ENCODE measurements at regions not wholly inside any gene's neighbourhood (a gene's known extent, or its start where the extent isn't known, plus 50 kb on each side); places are given as distances from the start of the nearest gene placed in this dataset.

DNA sequence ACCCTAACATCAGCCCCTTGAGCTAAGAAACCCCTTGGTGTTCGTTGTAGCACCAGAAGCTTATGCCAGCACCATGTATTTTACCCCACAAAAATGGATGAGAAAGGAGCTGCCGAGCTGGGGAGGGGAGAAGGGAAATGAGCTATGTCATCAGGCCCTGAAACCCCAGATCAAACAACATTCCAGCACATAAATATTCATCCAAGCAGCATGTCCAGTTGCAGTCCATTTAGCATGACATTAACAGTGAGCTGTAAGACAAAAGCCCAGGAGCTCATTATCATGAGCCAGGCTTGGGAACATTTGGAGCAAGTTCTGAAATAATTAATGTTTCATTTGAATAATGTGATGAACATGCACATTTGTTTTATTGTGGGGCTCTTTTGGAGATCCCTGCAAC is 630.1 kb upstream of the TMEM132C start:
- DNase-seq (ENCODE audit: low read depth), result no peak
- H3K4me3 ChIP-seq (ENCODE audit: low read depth, low read length), result no peak overlapping the region
- TF ChIP-seq, protein P1, sequence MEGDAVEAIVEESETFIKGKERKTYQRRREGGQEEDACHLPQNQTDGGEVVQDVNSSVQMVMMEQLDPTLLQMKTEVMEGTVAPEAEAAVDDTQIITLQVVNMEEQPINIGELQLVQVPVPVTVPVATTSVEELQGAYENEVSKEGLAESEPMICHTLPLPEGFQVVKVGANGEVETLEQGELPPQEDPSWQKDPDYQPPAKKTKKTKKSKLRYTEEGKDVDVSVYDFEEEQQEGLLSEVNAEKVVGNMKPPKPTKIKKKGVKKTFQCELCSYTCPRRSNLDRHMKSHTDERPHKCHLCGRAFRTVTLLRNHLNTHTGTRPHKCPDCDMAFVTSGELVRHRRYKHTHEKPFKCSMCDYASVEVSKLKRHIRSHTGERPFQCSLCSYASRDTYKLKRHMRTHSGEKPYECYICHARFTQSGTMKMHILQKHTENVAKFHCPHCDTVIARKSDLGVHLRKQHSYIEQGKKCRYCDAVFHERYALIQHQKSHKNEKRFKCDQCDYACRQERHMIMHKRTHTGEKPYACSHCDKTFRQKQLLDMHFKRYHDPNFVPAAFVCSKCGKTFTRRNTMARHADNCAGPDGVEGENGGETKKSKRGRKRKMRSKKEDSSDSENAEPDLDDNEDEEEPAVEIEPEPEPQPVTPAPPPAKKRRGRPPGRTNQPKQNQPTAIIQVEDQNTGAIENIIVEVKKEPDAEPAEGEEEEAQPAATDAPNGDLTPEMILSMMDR (IDR thresholded peaks at IDR 0.05; ENCODE audit: insufficient read depth, low read length), result no peak

DNA sequence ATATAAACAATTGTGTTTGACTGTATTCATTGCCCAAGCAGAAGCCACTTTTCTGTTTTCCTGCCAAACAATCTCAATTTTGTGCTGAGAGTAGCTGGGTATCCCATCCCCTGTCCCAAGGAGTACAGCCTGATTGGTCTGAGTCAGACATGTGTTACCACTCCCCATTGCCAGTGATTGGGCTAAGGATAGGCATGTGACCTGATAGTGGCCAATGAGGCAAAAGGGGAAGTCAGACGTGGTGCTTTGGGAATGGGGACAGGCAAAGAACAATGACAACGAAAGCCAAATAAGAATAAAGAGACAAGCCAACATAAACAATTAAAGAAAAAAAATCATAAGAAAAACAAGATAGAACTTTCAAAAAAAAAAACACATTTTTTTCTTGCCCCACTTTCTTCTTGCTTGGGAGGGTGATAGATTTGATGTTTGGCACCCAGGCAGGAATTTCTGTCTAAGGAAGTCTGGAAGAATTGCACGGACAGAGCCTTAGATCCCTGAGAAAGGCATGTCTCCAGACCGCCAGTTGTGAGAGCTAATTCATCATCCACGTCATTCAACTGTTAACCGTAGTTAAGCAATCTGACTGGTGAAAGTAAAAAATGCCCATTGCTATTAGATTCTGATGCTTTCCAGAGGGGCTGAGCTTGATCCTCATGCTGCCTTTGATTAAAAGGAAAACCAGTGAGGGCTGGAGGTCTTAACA is 626.6 kb upstream of the TMEM132C start:
- TF ChIP-seq, protein P1 (IDR thresholded peaks at IDR 0.05; ENCODE audit: insufficient read depth, low read length), result no peak
- H3K4me3 ChIP-seq (ENCODE audit: low read depth, low read length), result no peak overlapping the region
- DNase-seq (ENCODE audit: low read depth), result peak; percentile 97

DNA sequence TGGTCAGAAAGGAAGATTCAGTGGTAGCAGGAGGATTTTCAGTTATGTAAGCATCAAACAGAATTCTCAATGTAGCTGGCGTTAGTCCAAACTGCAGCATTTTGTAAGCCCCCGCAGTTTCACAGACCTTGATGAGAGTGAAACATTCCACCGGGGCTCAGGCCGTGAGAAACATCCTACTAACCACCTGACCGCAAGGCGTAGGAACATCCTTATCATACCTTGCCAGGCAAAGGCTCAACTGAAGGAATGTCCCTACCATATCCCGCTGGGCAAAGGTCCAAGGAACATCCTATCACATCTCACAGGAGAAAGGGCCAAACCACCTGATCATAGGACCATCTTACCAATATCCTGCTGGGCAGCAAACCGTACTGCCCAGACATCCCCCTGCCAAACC is 624.8 kb upstream of the TMEM132C start:
- no peak overlapping the region for H3K4me3 ChIP-seq (ENCODE audit: low read depth, low read length)
- TF ChIP-seq, protein P1 (IDR thresholded peaks at IDR 0.05; ENCODE audit: insufficient read depth, low read length), result no peak
- DNase-seq (ENCODE audit: low read depth), result no peak

DNA sequence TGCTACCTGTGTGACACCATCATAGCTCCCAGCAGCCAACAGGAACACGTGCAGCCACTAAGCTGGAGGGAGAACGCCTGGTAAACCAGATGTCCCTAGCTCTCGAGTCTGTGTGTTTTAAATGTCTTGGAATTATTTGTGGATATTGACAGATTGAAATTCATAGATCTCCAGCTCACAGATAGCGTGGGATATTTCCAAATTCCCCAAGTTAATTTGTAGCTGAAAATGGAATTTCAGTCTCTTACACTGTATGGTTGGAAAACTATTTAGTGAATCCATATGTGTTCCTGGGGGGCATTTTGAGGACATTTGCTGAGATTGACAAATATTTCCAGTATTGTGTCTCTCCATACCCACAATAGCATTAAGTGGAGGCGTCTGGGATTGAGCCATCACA is 618.6 kb upstream of the TMEM132C start:
- TF ChIP-seq, protein P1 (IDR thresholded peaks at IDR 0.05; ENCODE audit: insufficient read depth, low read length), result no peak
- no peak for DNase-seq (ENCODE audit: low read depth)
- no peak overlapping the region for H3K4me3 ChIP-seq (ENCODE audit: low read depth, low read length)

DNA sequence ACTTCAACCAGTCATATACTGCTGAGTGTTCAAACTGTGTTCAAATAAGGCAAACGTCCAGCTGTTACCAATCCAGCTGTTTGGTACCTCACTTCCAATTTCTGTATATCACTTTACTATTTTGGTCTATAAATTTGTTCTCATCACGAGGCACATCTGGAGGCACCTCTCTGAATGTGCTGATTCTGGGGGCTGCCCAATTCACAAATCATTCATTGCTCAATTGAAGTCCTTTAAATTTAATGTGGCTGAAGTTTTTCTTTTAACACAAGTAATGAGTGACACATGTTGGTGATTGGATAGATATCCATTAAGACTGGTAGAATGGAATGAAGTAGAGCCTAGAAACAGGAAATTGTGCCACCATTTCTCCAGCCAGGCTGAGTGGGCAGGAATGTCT is 617.0 kb upstream of the TMEM132C start:
- TF ChIP-seq, protein P1 (IDR thresholded peaks at IDR 0.05; ENCODE audit: insufficient read depth, low read length), result no peak
- DNase-seq (ENCODE audit: low read depth), result no peak
- H3K4me3 ChIP-seq (ENCODE audit: low read depth, low read length), result no peak overlapping the region

DNA sequence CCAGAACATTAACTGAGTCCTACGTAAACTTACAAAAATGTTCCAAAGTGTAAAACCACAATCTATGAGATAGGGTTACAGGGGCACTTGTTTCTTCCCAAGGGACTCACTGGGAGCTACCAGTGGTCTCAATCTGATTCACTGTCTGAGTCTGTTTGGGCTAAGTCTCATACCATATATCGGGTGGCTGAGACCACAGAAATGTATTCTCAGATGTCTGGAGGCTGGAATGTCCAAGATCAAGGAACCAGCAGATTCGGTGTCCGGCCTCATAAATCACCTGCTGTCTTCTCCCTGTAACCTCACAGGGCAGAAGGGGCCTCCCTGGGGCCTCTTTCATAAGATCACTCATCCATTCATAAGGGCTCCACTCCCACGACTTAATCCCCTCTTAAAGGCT is 616.3 kb upstream of the TMEM132C start:
- no peak overlapping the region for H3K4me3 ChIP-seq (ENCODE audit: low read depth, low read length)
- DNase-seq (ENCODE audit: low read depth), result no peak
- TF ChIP-seq, protein P1 (IDR thresholded peaks at IDR 0.05; ENCODE audit: insufficient read depth, low read length), result no peak

DNA sequence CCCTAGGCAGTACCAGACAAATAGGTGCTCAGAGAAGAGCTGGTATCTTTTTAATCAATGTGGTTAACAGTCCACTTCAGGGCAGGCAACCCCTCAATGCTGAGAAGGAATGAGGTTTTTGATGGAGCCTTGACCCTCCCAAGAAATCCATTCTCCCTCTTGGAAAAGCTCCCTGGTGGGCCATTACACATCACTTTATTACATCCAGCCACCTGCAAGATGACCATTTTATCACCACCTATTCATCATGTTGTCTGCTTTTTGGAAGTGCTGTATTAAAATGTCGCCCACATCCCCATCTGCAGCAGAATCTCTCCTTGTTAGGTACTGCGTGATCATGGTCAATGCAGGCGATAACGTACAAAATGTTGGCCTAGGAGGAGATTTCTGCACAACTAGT is 614.7 kb upstream of the TMEM132C start:
- no peak overlapping the region for H3K4me3 ChIP-seq (ENCODE audit: low read depth, low read length)
- TF ChIP-seq, protein P1 (IDR thresholded peaks at IDR 0.05; ENCODE audit: insufficient read depth, low read length), result no peak
- no peak for DNase-seq (ENCODE audit: low read depth)

Data from fibroblast of the aortic adventitia (primary cell).